Kidney (tissue), 13 donors: ENCODE measurements at regions not wholly inside any gene's neighbourhood (a gene's known extent, or its start where the extent isn't known, plus 50 kb on each side); places are given as distances from the start of the nearest gene placed in this dataset.
A peak's percentile ranks its signal among the peaks of the same experiment; 100 is the strongest.

ENCODE experiments used
- DNase-seq, 5 donors: peaks; one replicate each; pipeline ENCODE4 v3.0.0-alpha.2; 2013 to 2020
- FAIRE-seq: peaks from 2 replicates; lab custom pipeline; 2012; peaks lifted over from hg19 to GRCh38; lab: Jason Lieb, UNC
- H3K27ac ChIP-seq, 2 donors: one replicate each; pipeline ENCODE4 v1.7.0; 2013; ENCODE audit warnings: low read depth in 2 of 2, low read length in 2 of 2, inconsistent platforms in 1 of 2
- H3K27me3 ChIP-seq: one replicate; pipeline ENCODE4 v1.7.1; 2013; ENCODE audit warnings: low read length, inconsistent platforms; ENCODE audit not compliant: control insufficient read depth, insufficient read depth
- H3K36me3 ChIP-seq, 3 donors: one replicate each; pipeline versions ENCODE4 v1.7.0 to v1.7.1; 2013; ENCODE audit warnings: low read length in 3 of 3, control low read depth in 1 of 3, inconsistent platforms in 1 of 3; ENCODE audit not compliant: insufficient read depth in 3 of 3, control insufficient read depth in 2 of 3
- H3K4me1 ChIP-seq, 3 donors: one replicate each; pipeline versions ENCODE4 v1.7.0 to v1.7.1; 2013; ENCODE audit warnings: low read length in 3 of 3, inconsistent platforms in 1 of 3, low read depth in 1 of 3; ENCODE audit not compliant: control insufficient read depth in 2 of 3, insufficient read depth in 2 of 3
- H3K4me3 ChIP-seq, 3 donors: one replicate each; pipeline versions ENCODE4 v1.7.0 to v1.8.1; 2013; ENCODE audit warnings: low read length in 3 of 3, control low read depth in 1 of 3, inconsistent platforms in 1 of 3
- H3K9ac ChIP-seq, 3 donors: one replicate each; pipeline versions ENCODE4 v1.7.0 to v1.7.1; 2013; ENCODE audit warnings: low read length in 3 of 3, control low read depth in 1 of 3, inconsistent platforms in 1 of 3
- H3K9me3 ChIP-seq, 3 donors: one replicate each; pipeline versions ENCODE4 v1.7.0 to v1.7.1; 2013; ENCODE audit warnings: low read length in 3 of 3, control low read depth in 1 of 3, inconsistent platforms in 1 of 3; ENCODE audit not compliant: control insufficient read depth in 2 of 3, insufficient read depth in 1 of 3
- intact Hi-C: fragments of 100-400 bp; cut with DNase I; formaldehyde crosslinking; loops from one replicate; pipeline ENCODE4 v1.11.1; 2022
- TF ChIP-seq, protein P1 (sequence below): IDR thresholded peaks from 3 replicates; pipeline ENCODE4 v1.5.1; 2012; ENCODE audit warnings: mild to moderate bottlenecking, moderate library complexity, borderline replicate concordance; ENCODE audit not compliant: insufficient read depth; ENCODE audit errors: extremely low read depth
- donor health status: control.
- donor health status: control.
- donor health status: control.
- donor health status: control.
- donor health status: control.
- donor health status: DM: yes; HTN: yes; CAD: no.
- donor health status: Normal renal cell carcinoma (clear cell type).

DNA sequence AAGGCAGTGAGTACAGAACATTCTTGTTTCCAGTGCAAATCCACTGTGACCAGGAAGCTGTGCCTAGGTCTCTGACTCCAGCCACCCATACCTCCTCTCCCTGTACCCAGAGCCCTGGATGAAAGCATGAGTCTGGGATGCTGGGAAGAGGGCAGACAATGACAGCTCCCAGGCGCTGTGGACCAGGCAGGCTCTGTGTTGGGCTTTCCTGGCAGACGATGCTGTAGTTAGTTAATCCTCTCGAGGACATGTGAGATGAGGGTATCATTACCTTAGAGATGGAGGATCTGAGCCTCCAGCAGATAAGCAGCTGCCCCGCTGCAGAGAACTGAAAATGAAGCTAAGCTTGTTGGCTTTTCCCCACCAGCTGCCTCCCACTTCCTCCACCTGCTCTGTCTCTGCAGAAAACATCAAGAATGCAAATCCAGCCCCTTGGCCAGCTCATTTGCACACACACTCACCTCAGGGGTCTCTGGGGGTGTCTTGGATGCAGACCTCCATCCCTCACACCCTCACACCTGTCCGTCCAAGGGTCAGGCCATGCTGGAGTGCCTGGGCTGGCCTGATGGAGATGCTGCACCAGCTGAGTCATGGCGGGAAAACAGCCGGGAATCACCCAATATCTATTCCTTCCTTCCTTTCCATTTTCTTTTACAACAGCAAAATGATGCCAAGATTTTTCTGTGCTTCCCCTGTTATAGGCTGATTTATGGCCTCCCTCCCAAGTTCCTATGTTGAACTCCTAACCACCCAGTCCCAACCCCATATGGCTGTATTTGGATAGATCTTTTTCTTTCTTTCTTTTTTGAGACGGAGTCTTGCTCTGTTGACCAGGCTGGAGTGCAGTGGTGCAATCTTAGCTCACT lies 94.9 kb upstream of the SEPTIN5 start:
- no peak overlapping the region for H3K9ac ChIP-seq
- no peaks in the 10 kb centered on the region for H3K27me3 ChIP-seq
- H3K4me3 ChIP-seq, result no peak overlapping the region
- intact Hi-C loops, result loop anchor here (10.0 kb wide), 1 partner anchor 125 kb away; no protein-coding TSS in a partner anchor
- no peak overlapping the region for H3K27ac ChIP-seq
- DNase-seq (no peak), FAIRE-seq (no peak)
- no peaks in the 10 kb centered on the region for H3K36me3 ChIP-seq
- TF ChIP-seq, protein P1, sequence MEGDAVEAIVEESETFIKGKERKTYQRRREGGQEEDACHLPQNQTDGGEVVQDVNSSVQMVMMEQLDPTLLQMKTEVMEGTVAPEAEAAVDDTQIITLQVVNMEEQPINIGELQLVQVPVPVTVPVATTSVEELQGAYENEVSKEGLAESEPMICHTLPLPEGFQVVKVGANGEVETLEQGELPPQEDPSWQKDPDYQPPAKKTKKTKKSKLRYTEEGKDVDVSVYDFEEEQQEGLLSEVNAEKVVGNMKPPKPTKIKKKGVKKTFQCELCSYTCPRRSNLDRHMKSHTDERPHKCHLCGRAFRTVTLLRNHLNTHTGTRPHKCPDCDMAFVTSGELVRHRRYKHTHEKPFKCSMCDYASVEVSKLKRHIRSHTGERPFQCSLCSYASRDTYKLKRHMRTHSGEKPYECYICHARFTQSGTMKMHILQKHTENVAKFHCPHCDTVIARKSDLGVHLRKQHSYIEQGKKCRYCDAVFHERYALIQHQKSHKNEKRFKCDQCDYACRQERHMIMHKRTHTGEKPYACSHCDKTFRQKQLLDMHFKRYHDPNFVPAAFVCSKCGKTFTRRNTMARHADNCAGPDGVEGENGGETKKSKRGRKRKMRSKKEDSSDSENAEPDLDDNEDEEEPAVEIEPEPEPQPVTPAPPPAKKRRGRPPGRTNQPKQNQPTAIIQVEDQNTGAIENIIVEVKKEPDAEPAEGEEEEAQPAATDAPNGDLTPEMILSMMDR, result no peak
- H3K9me3 ChIP-seq, result no peaks in the 10 kb centered on the region
- H3K4me1 ChIP-seq, result peaks cover 0 to 3% (median 0%) of the 10 kb centered on the region in 3 donors

DNA sequence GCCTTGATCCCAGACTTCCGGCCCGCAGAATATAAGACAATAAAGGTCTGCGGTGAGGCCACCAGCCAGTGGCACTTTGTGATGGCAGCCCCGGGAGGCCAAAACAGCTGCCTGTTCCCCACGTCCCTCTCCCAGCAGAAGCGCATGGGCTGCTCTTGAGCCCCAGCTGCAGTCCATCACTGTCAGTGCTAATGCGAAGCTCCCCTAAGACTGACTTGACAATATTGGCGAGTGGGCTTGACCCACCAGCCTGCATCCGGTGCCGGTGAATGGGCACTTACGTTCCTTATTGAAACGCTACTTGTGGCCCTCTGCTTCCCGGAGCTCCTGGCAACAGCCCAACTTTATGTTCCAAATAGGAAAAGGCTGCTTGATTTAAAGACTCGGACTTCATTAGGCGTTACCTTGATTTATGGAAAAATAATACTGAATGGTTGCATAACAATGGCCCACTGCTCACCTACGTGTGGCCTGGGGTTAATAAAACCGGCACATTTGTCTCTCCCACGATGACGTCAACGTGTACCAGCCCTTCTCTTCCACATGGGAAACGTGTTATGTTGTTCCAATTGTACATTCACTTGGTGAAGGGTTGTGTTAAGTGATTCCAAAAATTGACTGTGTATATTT lies 93.4 kb upstream of the SEPTIN5 start:
- intact Hi-C loops, result loop anchor here (10.0 kb wide), 1 partner anchor 126 kb away; no protein-coding TSS in a partner anchor
- H3K9me3 ChIP-seq, result no peaks in the 10 kb centered on the region
- H3K27me3 ChIP-seq, result no peaks in the 10 kb centered on the region
- no peaks in the 10 kb centered on the region for H3K36me3 ChIP-seq
- TF ChIP-seq, protein P1, result no peak
- DNase-seq, result peak; percentile 61 to 83 (median 67)
- no peak overlapping the region for H3K27ac ChIP-seq
- H3K4me1 ChIP-seq, result peaks cover 0 to 3% (median 0%) of the 10 kb centered on the region in 3 donors
- no peak overlapping the region for H3K9ac ChIP-seq
- FAIRE-seq, result no peak
- no peak overlapping the region for H3K4me3 ChIP-seq

DNA sequence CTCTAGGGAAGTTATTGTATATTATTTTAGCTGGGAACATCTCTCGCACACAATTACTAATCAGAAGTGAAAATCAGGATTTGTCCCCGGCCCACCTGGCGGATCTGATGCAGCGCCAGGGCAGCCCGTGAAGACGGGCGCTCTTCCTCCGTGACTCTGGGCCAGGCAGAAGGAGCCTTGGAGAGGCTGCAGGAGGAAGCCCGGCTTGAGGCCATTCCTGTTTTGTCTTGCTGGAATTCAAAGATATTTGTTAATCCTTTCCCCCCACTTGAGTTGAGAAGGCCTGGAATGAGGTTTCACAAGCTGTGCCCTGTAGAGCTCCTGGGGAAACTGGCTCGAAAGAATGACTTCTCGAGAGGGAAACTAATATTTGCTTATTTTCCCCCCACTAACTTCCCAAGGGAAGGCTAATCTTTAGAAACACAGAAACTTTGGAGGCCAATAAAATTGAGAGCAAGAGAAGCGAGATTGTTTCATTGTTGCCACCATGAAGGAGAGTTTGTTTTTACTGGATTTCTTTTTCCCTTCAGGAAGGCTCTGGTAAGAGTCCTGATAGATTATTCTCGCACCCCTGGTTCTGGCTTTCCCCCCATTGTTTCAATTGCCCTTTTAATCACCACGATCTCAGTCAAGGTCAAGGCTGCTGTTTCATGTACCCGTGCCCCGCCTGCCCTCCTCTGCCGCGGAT lies 92.8 kb upstream of the SEPTIN5 start:
- Histone ChIP-seq H3K4me1 (peaks cover 0 to 3% (median 0%) of the 10 kb centered on the region in 3 donors), H3K27ac (no peak overlapping the region), H3K9ac (no peak overlapping the region), H3K4me3 (no peak overlapping the region), H3K9me3 (no peaks in the 10 kb centered on the region), H3K36me3 (no peaks in the 10 kb centered on the region), H3K27me3 (no peaks in the 10 kb centered on the region)
- TF ChIP-seq, protein P1, result no peak
- FAIRE-seq (no peak), DNase-seq (peak in 1 of 5 donors; percentile 48)
- intact Hi-C loops, result loop anchor here (10.0 kb wide), 1 partner anchor 127 kb away; no protein-coding TSS in a partner anchor
